Lung (tissue), 11 donors: ENCODE measurements at regions not wholly inside any gene's neighbourhood (a gene's known extent, or its start where the extent isn't known, plus 50 kb on each side); places are given as distances from the start of the nearest gene placed in this dataset.
A peak's percentile ranks its signal among the peaks of the same experiment; 100 is the strongest.

ENCODE experiments used
- ATAC-seq: fragments of 200-7000 bp; cut with Tn5 transposase; one replicate; pipeline ENCODE4 v1.9.1; 2020; ENCODE audit warnings: moderate number of reproducible peaks; ENCODE audit not compliant: insufficient read depth, low FRiP score
- DNase-seq, 3 donors: peaks; one replicate each; pipeline ENCODE4 v3.0.0-alpha.2; 2013 to 2017
- H3K27ac ChIP-seq, 2 donors: one replicate each; pipeline ENCODE4 v1.5.1; 2013; ENCODE audit warnings: mild to moderate bottlenecking in 2 of 2, moderate library complexity in 2 of 2, control low read depth in 1 of 2, inconsistent platforms in 1 of 2, low read depth in 1 of 2, low read length in 1 of 2
- H3K27me3 ChIP-seq, 3 donors: one replicate each; pipeline ENCODE4 v1.5.1; 2013; ENCODE audit warnings: low read length in 2 of 3; ENCODE audit not compliant: control insufficient read depth in 3 of 3, insufficient read depth in 3 of 3
- H3K36me3 ChIP-seq, 4 donors: one replicate each; pipeline ENCODE4 v1.5.1; 2013; ENCODE audit warnings: low read length in 4 of 4, mild to moderate bottlenecking in 1 of 4, moderate library complexity in 1 of 4; ENCODE audit not compliant: control insufficient read depth in 4 of 4, insufficient read depth in 4 of 4
- H3K4me1 ChIP-seq, 5 donors: one replicate each; pipeline ENCODE4 v1.5.1; 2013; ENCODE audit warnings: low read length in 5 of 5, mild to moderate bottlenecking in 2 of 5, moderate library complexity in 1 of 5; ENCODE audit not compliant: control insufficient read depth in 5 of 5, insufficient read depth in 5 of 5
- H3K4me3 ChIP-seq: one replicate; pipeline ENCODE4 v1.5.1; 2013; ENCODE audit warnings: mild to moderate bottlenecking, control low read depth, moderate library complexity
- H3K9ac ChIP-seq, 2 donors: one replicate each; pipeline ENCODE4 v1.5.1; 2013; ENCODE audit warnings: low read length in 2 of 2, control low read depth in 1 of 2; ENCODE audit not compliant: insufficient read depth in 1 of 2
- H3K9me3 ChIP-seq, 4 donors: one replicate each; pipeline ENCODE4 v1.5.1; 2013; ENCODE audit warnings: low read length in 3 of 4, mild to moderate bottlenecking in 1 of 4, moderate library complexity in 1 of 4; ENCODE audit not compliant: control insufficient read depth in 4 of 4, insufficient read depth in 3 of 4
- CTCF ChIP-seq: IDR thresholded peaks from 2 replicates; pipeline ENCODE4 v1.5.1; 2012; ENCODE audit warnings: mild to moderate bottlenecking; ENCODE audit errors: control extremely low read depth, extremely low read depth
- WGBS, 2 donors: extraction: QIAGEN DNeasy Blood & Tissue Kit; methylation state at CpG; one replicate each; pipeline ENCODE4 v1.1.7; 2013; 5-methylcytosine and 5-hydroxymethylcytosine counted together
- donor health status: control.
- donor health status: control.
- donor health status: Bipolar disorder and iron deficiency.
- donor health status: healthy.
- donor health status: DM: yes; HTN: yes; CAD: no.

GRCh38 chr3:194773216-194773615, 87.5 kb downstream of the FAM43A start:
- TF ChIP-seq CTCF = no peak
- ATAC-seq (no peak), DNase-seq (no peak)
- no peaks in the 10 kb centered on the region for H3K27me3 ChIP-seq
- no peak overlapping the region for H3K9ac ChIP-seq
- peak overlapping the region in 1 of 2 donors; percentile 18 for H3K27ac ChIP-seq
- no peaks in the 10 kb centered on the region for H3K36me3 ChIP-seq
- peaks cover 0 to 16% (median 3%) of the 10 kb centered on the region in 5 donors for H3K4me1 ChIP-seq
- 30 to 48% methylated on average over 5 of the region's 5 CpGs for WGBS, 2 donors
- H3K4me3 ChIP-seq = no peak overlapping the region
- H3K9me3 ChIP-seq = no peaks in the 10 kb centered on the region

- TF ChIP-seq CTCF = no peak
- Histone ChIP-seq H3K4me3 (no peak overlapping the region), H3K9me3 (no peaks in the 10 kb centered on the region), H3K36me3 (no peaks in the 10 kb centered on the region), H3K4me1 (peaks cover 0 to 14% (median 3%) of the 10 kb centered on the region in 5 donors), H3K9ac (no peak overlapping the region), H3K27ac (no peak overlapping the region), H3K27me3 (no peaks in the 10 kb centered on the region)
- DNase-seq (no peak), ATAC-seq (no peak)
- 74 to 89% methylated on average over 5 of the region's 5 CpGs for WGBS, 2 donors
Measured at GRCh38 chr3:194773771-194774455, 88.2 kb downstream of the FAM43A start.

- Histone ChIP-seq H3K36me3 (no peaks in the 10 kb centered on the region), H3K4me3 (no peak overlapping the region), H3K9me3 (no peaks in the 10 kb centered on the region), H3K4me1 (peaks cover 0 to 17% (median 0%) of the 10 kb centered on the region in 5 donors), H3K27me3 (no peaks in the 10 kb centered on the region), H3K9ac (no peak overlapping the region), H3K27ac (no peak overlapping the region)
- no peak for TF ChIP-seq CTCF
- ATAC-seq (no peak), DNase-seq (no peak)
- 62 to 77% methylated on average over 3 of the region's 3 CpGs for WGBS, 2 donors
Measured at GRCh38 chr3:194775266-194775665, 89.6 kb downstream of the FAM43A start.

- Histone ChIP-seq H3K36me3 (no peaks in the 10 kb centered on the region), H3K27ac (no peak overlapping the region), H3K9me3 (no peaks in the 10 kb centered on the region), H3K9ac (no peak overlapping the region), H3K4me1 (peaks cover 0 to 17% (median 0%) of the 10 kb centered on the region in 5 donors), H3K4me3 (no peak overlapping the region), H3K27me3 (no peaks in the 10 kb centered on the region)
- no peak for TF ChIP-seq CTCF
- no peak for ATAC-seq
- no peak for DNase-seq
- WGBS, 2 donors = 68 to 71% methylated on average over 3 of the region's 3 CpGs
Measured at GRCh38 chr3:194775731-194776130, 90.0 kb downstream of the FAM43A start.
